HepG2 (cell line): ENCODE measurements at regions not wholly inside any gene's neighbourhood (a gene's known extent, or its start where the extent isn't known, plus 50 kb on each side); places are given as distances from the start of the nearest gene placed in this dataset.

ENCODE experiments used
- ATAC-seq: fragments of 200-7000 bp; cut with Tn5 transposase; 3 replicates; pipeline ENCODE4 v1.9.1; 2020; ENCODE audit warnings: mild to moderate bottlenecking, moderate library complexity
- BruUV-seq: library from RNA; stranded (reverse); fragments of 400-500 nt; replicated peaks from 2 replicates; lab custom pipeline; 2021; lab: Mats Ljungman, UMichigan
- CTCF ChIA-PET: fragments of 300-600 bp; formaldehyde crosslinking; extraction: SDS; loops from one replicate; lab custom pipeline; 2021; ENCODE audit warnings: low total read pairs, inconsistent platforms, low intra/inter-chr PET ratio; lab: Yijun Ruan, JAX
- POLR2A ChIA-PET: fragments of 350-600 bp; sonication (Branson Sonifier 250); formaldehyde crosslinking; loops from one replicate; lab custom pipeline; 2020; ENCODE audit warnings: antibody characterized with exemption, inconsistent platforms; lab: Yijun Ruan, JAX
- DNase-seq: peaks from one replicate; pipeline ENCODE4 v3.0.0-alpha.2; 2015; ENCODE audit warnings: low spot score
- FAIRE-seq: peaks from 3 replicates; lab custom pipeline; 2011; peaks lifted over from hg19 to GRCh38; lab: Jason Lieb, UNC
- H2AFZ ChIP-seq: one replicate; pipeline ENCODE4 v1.6.1; 2011; ENCODE audit warnings: low read length, inconsistent platforms
- H3K27ac ChIP-seq: fragments of 300-600 bp; 3 replicates; pipeline ENCODE4 v1.8.0; 2011; ENCODE audit warnings: mixed run types, mild to moderate bottlenecking, mixed read lengths, low read length, inconsistent platforms; ENCODE audit not compliant: insufficient read depth; ENCODE audit errors: extremely low read length
- H3K27me3 ChIP-seq, 2 experiments: fragments of 200-600 bp in 1 of 2; 2 replicates in 1 of 2; 3 replicates in 1 of 2; pipeline versions ENCODE4 v1.6.0 to v1.8.0; 2011; ENCODE audit warnings: low read length in 2 of 2, mild to moderate bottlenecking in 2 of 2, moderate library complexity in 2 of 2, inconsistent platforms in 1 of 2; ENCODE audit not compliant: insufficient read depth in 2 of 2, control insufficient read depth in 1 of 2
- H3K36me3 ChIP-seq, 2 experiments: fragments of 200-600 bp in 1 of 2; replicated peaks in 1 of 2; 2 replicates in 1 of 2; 3 replicates in 1 of 2; pipeline versions ENCODE4 v1.5.1 to v1.8.0; 2011; ENCODE audit warnings: low read length in 2 of 2, inconsistent platforms in 1 of 2; ENCODE audit not compliant: insufficient read depth in 2 of 2, control insufficient read depth in 1 of 2
- H3K4me1 ChIP-seq: 2 replicates; pipeline ENCODE4 v1.5.1; 2012; ENCODE audit warnings: low read length, inconsistent platforms; ENCODE audit not compliant: insufficient read depth
- H3K4me2 ChIP-seq: 2 replicates; pipeline ENCODE4 v1.6.0; 2011; ENCODE audit warnings: low read depth, low read length, inconsistent platforms
- H3K4me3 ChIP-seq, 3 experiments: fragments of 200-600 bp in 1 of 3; sonication (generic), shearing (Covaris generic) in 1 of 3; replicated peaks in 1 of 3; 2 replicates each; pipeline ENCODE4 v1.5.1; 2011 to 2016; ENCODE audit warnings: low read length in 3 of 3, inconsistent platforms in 2 of 3, low read depth in 2 of 3, mild to moderate bottlenecking in 2 of 3, control low read depth in 1 of 3, mixed read lengths in 1 of 3; ENCODE audit not compliant: insufficient read depth in 1 of 3
- H3K79me2 ChIP-seq: one replicate; pipeline ENCODE4 v1.6.1; 2011; ENCODE audit warnings: low read length, inconsistent platforms; ENCODE audit not compliant: insufficient read depth
- H3K9ac ChIP-seq: 2 replicates; pipeline ENCODE4 v1.6.0; 2011; ENCODE audit warnings: mild to moderate bottlenecking, low read depth, low read length, inconsistent platforms; ENCODE audit not compliant: insufficient read depth
- H3K9me3 ChIP-seq: 2 replicates; pipeline ENCODE4 v1.5.1; 2012; ENCODE audit warnings: mild to moderate bottlenecking, low read length
- H4K20me1 ChIP-seq: 2 replicates; pipeline ENCODE4 v1.6.0; 2011; ENCODE audit warnings: inconsistent platforms, mild to moderate bottlenecking, low read length, moderate library complexity; ENCODE audit not compliant: insufficient read depth
- ATF1 ChIP-seq: IDR thresholded peaks from 2 replicates; pipeline ENCODE4 v1.6.1; 2016; ENCODE audit warnings: mild to moderate bottlenecking, control low read depth
- CBX5 ChIP-seq: sonication (generic); formaldehyde crosslinking; IDR thresholded peaks from 2 replicates; pipeline ENCODE4 v1.4.0; 2020; ENCODE audit warnings: missing genetic modification reagents, borderline replicate concordance
- HDAC2 ChIP-seq: sonication (generic); formaldehyde crosslinking; IDR thresholded peaks from 2 replicates; pipeline ENCODE4 v1.4.0; 2020; ENCODE audit warnings: missing genetic modification reagents
- MXI1 ChIP-seq: IDR thresholded peaks from 3 replicates; pipeline ENCODE4 v1.6.1; 2012; ENCODE audit warnings: low read depth, low read length, inconsistent platforms, borderline replicate concordance
- NFATC3 ChIP-seq: sonication (generic); formaldehyde crosslinking; IDR thresholded peaks from 2 replicates; pipeline ENCODE4 v1.5.1; 2020; ENCODE audit warnings: mild to moderate bottlenecking, missing genetic modification reagents
- SNAPC2 ChIP-seq: sonication (generic); formaldehyde crosslinking; IDR thresholded peaks from 2 replicates; pipeline ENCODE4 v1.8.1; 2022; ENCODE audit warnings: mild to moderate bottlenecking, missing genetic modification reagents
- ZBTB49 ChIP-seq: sonication (generic); formaldehyde crosslinking; IDR thresholded peaks from 2 replicates; pipeline ENCODE4 v1.4.0; 2020; ENCODE audit warnings: missing genetic modification reagents, borderline replicate concordance
- ZNF24 ChIP-seq: fragments of 450-650 bp; IDR thresholded peaks from 2 replicates; pipeline ENCODE4 v1.6.1; 2017; ENCODE audit warnings: antibody characterized with exemption, mild to moderate bottlenecking
- ZNF281 ChIP-seq: sonication (generic); formaldehyde crosslinking; IDR thresholded peaks from 2 replicates; pipeline ENCODE4 v1.4.0; 2020; ENCODE audit warnings: missing genetic modification reagents, borderline replicate concordance
- ZNF530 ChIP-seq: sonication (generic); formaldehyde crosslinking; IDR thresholded peaks from 2 replicates; pipeline ENCODE4 v1.5.0; 2020; ENCODE audit warnings: low read depth, mild to moderate bottlenecking, missing genetic modification reagents
- ZNF639 ChIP-seq: conservative IDR thresholded peaks from 2 replicates; pipeline ENCODE4 v1.6.1; 2018; ENCODE audit warnings: missing genetic modification reagents
- WGBS: methylation state at CpG from one replicate; pipeline ENCODE4 v1.1.6; 2017; ENCODE audit warnings: low lambda C conversion rate; 5-methylcytosine and 5-hydroxymethylcytosine counted together
- in situ Hi-C: cut with HindIII; loops from 2 replicates; pipeline ENCODE4 v1.10.0; 2017; ENCODE audit warnings: low pct_unique_long_range_greater_than_20kb; ENCODE audit not compliant: extremely low pct_ligation_motif_present
- intact Hi-C: fragments of 100-400 bp; cut with micrococcal nuclease; formaldehyde crosslinking; loops from one replicate; pipeline ENCODE4 v1.10.0; 2022; ENCODE audit not compliant: unreplicated experiment

- DNase-seq (no peak), FAIRE-seq (no peak), ATAC-seq (no peak)
- Histone ChIP-seq H3K36me3 (no peaks in the 10 kb centered on the region), H3K4me3 (no peak overlapping the region), H3K27ac (no peak overlapping the region), H2AFZ (no peak overlapping the region), H3K9ac (no peak overlapping the region), H3K9me3 (no peaks in the 10 kb centered on the region), H3K4me1 (no peaks in the 10 kb centered on the region), H3K79me2 (no peaks in the 10 kb centered on the region), H3K4me2 (no peak overlapping the region), H3K27me3 (no peaks in the 10 kb centered on the region), H4K20me1 (no peaks in the 10 kb centered on the region)
- CTCF ChIA-PET, result no interaction called here
- BruUV-seq, result no TSS peak
- in situ Hi-C loops (no loop called here), intact Hi-C loops (no loop called here)
- POLR2A ChIA-PET, result no interaction called here
- TF ChIP-seq NFATC3 (CRISPR knock-in tag) (no peak), ATF1 (CRISPR knock-in tag) (no peak), HDAC2 (CRISPR knock-in tag) (no peak), ZNF24 (no peak), ZNF281 (CRISPR knock-in tag) (no peak)
- WGBS, result 71% methylated on average over 3 of the region's 3 CpGs
Observed at GRCh38 chr4:54167508-54167907, 61.6 kb upstream of the PDGFRA start.

- CTCF ChIA-PET, result no interaction called here
- 40% methylated on average over 2 of the region's 2 CpGs for WGBS
- in situ Hi-C loops, result no loop called here
- TF ChIP-seq ZBTB49 (CRISPR knock-in tag) (no peak), MXI1 (no peak), ZNF639 (no peak), ZNF530 (no peak), CBX5 (no peak), SNAPC2 (CRISPR knock-in tag) (no peak)
Observed at GRCh38 chr4:54169176-54169575, 59.9 kb upstream of the PDGFRA start.

More at GRCh38 chr4:54169176-54169575, 59.9 kb upstream of the PDGFRA start:
- intact Hi-C loops, result no loop called here
- no peak for DNase-seq
- H3K79me2 ChIP-seq, result no peaks in the 10 kb centered on the region
- no peaks in the 10 kb centered on the region for H3K36me3 ChIP-seq
- no peak overlapping the region for H3K27ac ChIP-seq
- POLR2A ChIA-PET, result no interaction called here
- BruUV-seq, result no TSS peak
- FAIRE-seq, result no peak
- no peaks in the 10 kb centered on the region for H3K9me3 ChIP-seq
- H3K4me1 ChIP-seq, result no peaks in the 10 kb centered on the region
- no peaks in the 10 kb centered on the region for H4K20me1 ChIP-seq
- H3K27me3 ChIP-seq, result no peaks in the 10 kb centered on the region
- H3K9ac ChIP-seq, result no peak overlapping the region
- H3K4me3 ChIP-seq, result no peak overlapping the region
- no peak overlapping the region for H2AFZ ChIP-seq
- no peak overlapping the region for H3K4me2 ChIP-seq
- no peak for ATAC-seq
